NCI-H2171 treated with DMSO at 0.1 percent for 48 hours (cell line): ENCODE measurements at regions not wholly inside any gene's neighbourhood (a gene's known extent, or its start where the extent isn't known, plus 50 kb on each side); places are given as distances from the start of the nearest gene placed in this dataset.
"Not testable (repeated sequence)": the region's sequence is repeated elsewhere in the genome, so short reads cannot be mapped to it uniquely, and the experiment has no call there.

ENCODE experiments used
- DNase-seq: peaks from one replicate; lab custom pipeline; 2025; lab: John Stamatoyannopoulos, UW

- DNase-seq = no peak
These were observed 75.4 kb upstream of the VPREB1 start for GRCh38 chr22:22168941-22169867.

GRCh38 chr22:22168190-22168940, 76.2 kb upstream of the VPREB1 start:
- DNase-seq = peak; percentile 96

- DNase-seq = peak; percentile 97
These were observed 76.8 kb upstream of the VPREB1 start for GRCh38 chr22:22167791-22168189.

- DNase-seq = peak; percentile 20
These were observed 77.5 kb upstream of the VPREB1 start for GRCh38 chr22:22166941-22167713.

- no peak for DNase-seq
These were observed 78.5 kb upstream of the VPREB1 start for GRCh38 chr22:22165936-22166710.

- DNase-seq = peak; percentile 97
These were observed 79.9 kb upstream of the VPREB1 start for GRCh38 chr22:22164541-22165272.

- DNase-seq = no peak
These were observed 82.4 kb upstream of the VPREB1 start for GRCh38 chr22:22161924-22162851.

DNA sequence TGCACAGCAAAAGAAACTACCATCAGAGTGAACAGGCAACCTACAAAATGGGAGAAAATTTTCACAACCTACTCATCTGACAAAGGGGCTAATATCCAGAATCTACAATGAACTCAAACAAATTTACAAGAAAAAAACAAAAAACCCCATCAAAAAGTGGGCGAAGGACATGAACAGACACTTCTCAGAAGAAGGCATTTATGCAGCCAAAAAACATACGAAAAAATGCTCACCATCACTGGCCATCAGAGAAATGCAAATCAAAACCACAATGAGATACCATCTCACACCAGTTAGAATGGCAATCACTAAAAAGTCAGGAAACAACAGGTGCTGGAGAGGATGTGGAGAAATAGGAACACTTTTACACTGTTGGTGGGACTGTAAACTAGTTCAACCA, 83.8 kb upstream of the VPREB1 start:
- DNase-seq = not testable (repeated sequence)

DNA sequence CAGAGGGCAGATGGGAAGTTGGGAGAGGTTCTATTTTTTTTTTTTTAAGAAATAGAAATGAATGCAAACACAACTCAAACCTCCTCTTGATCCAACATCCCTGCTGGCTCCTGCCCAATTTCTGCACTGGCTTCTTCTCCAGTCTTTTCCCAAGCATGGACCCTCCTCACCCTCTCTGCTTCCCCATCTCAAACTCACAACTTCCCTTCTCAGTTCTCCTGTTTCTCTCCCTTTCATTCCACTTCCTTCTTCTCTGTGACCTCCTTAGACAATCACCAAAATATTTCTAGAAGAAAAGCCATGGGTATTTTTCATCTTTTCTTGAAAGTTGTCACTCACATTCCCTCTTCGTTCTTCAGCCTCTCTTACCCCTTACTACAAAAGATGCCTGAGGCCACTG, 85.2 kb upstream of the VPREB1 start:
- peak; percentile 8 for DNase-seq

DNA sequence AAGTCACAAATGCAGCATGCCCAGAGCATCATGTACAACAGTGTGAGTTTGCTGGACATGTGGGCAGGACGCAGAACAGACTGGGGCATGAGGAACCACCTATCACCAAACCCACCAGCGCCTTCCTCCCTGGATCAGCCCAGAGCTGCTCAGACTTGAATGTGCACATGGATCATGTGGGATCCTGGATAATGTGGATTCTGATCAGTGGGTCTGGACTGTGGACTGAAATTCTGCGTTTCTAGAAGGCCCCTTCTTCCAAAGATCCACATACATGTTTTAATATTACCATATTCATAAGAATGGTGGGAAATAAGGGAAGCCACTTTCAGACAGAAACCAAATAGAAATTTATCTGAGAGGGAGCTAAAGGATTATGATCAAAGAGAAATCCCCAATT, 85.6 kb upstream of the VPREB1 start:
- DNase-seq = no peak

DNA sequence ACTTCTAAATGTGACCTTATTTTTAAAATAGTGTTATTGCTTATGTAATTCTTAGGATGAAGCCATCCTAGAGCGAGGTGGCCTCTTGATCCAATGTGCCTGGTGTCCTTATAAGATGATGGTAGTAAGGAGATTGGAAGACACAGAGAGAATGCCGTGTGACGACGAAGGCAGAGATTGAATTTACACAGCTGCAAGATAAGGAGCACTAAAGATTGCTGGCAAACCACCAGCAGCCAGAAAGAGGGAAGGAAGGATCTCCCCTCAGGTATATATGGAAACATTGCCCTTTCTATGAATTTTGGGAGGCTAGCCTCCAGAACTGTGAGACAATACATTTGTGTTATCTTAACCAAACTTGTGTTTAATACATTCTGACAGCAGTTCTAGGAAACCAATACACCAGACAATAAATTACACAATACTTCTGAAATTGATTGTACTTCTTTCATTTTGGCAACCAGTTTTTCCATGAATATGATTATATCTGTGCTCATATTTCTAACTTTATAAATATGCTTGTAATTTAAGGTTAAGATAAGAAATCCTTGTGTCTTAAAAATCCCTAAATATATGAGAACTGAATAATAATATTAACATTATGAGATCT, 86.3 kb upstream of the VPREB1 start:
- DNase-seq = no peak

DNA sequence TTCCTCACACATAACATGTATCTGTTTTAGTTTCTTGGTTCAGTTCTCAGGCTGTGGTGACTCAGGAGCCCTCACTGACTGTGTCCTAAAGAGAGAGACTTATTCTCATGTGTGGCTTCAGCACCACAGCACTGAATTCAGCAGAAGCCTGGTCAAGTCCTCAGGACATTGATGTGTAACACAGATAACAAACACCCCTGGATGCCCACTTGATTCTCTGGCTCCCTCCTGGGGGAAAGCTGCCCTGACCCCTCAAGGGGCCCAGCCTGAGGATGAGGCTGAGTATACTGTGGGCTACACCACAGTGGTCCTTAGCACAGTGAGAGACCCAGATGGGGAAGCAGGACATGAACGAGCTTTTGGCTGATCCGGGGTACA, 87.2 kb upstream of the VPREB1 start:
- no peak for DNase-seq

DNA sequence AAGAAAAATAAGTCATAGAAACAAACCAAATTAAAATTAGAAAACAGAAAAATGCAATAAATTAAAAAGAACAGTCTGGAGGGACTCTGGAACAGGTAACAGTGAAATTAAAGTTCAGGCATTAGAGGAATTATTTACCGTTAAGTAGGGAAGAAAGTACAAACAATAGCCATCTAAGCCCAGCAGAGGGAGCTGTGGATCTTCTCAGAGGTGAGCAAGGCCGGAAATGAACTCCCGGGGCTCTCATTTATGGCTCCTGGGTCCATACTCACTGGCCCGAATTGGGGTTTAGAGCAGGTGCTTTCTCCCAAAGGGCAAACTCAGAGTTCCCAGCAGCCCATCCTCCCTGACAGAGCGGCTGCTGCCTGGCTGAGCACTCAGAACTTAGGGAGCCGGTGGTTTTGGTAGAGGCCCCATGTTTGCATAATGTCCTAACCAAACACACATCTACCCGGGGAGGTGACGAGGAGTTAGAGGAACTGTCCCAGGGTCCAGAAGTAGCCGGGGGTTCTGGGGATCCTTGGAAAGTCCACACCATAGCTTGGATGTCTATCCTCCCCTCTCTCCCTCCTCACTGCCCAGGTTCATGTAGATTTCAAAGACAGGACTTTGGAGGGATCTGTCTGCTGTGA, 87.8 kb upstream of the VPREB1 start:
- DNase-seq = peak; percentile 88

DNA sequence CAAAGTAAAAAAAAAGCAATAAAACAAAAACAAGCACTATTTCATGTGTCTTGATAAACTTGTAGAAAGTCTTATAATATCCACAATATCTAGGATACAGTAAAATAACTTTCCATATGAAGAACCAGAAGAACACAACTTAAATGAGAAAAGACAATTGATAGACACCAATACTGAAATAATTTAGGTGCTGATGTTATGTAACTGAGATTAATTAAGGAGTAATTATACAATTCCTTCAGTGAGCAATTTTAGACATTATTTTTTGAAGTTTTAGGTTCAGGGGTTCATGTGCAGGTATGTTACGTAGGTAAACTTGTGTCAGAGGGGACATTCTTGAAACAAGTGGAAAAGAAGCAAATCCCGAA, 88.3 kb upstream of the VPREB1 start:
- no peak for DNase-seq

- DNase-seq = no peak
These were observed 89.0 kb upstream of the VPREB1 start for GRCh38 chr22:22155607-22156006.

GRCh38 chr22:22155146-22155545, 89.4 kb upstream of the VPREB1 start:
- DNase-seq = no peak

- DNase-seq = no peak
These were observed 90.5 kb upstream of the VPREB1 start for GRCh38 chr22:22154040-22154439.

- no peak for DNase-seq
These were observed 93.3 kb upstream of the VPREB1 start for GRCh38 chr22:22151308-22151707.

DNA sequence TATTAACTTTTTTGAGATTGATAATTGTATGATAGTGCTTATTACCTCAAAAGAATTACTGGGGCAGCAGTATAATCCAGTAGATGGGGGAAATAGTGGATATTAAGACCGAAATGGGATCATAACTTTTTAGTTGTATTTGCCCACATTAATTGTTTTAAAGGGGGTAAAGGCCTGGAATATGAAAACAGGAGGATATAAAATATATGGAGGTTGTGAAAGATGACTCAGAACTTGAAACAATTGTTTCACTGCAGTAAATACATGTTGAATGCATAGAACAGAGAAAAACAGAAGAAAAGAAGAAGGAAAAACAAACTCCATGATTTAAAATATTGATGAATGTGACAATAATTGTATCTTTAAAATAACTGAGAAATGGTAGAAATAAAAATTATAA, 94.1 kb upstream of the VPREB1 start:
- DNase-seq = no peak
